ENCODE measurements at regions not wholly inside any gene's neighbourhood (a gene's known extent, or its start where the extent isn't known, plus 50 kb on each side); places are given as distances from the start of the nearest gene placed in this dataset.

DNA sequence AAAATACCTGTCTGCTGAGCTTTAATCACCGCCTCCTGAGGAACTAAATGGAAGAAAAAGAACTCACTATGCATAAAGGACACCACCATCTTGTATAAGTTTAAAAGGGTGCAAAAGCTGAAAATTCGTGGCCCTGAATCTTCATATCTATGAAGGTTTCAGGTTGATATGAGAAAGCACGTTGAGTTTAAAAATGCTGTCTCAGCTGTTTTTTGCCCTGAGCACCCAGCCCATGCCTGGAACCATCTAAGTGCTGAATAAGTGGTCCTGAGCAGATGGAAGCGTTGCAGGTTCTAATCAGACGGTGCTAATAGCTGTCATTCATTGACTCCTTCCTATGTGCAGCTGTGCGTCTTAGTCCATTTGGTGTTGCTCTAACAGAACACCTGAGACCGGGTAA, 467.4 kb downstream of the EIPR1 start:
- Histone ChIP-seq H3K4me3 (no peak overlapping the region), H3K36me3 (ENCODE audit: low read depth) (no peaks in the 10 kb centered on the region), H2AFZ (no peak overlapping the region), H3K27ac (no peak overlapping the region), H3K4me2 (no peak overlapping the region), H3K79me2 (ENCODE audit: low read depth) (no peaks in the 10 kb centered on the region), H3K9me2 (ENCODE audit: insufficient read depth) (no peaks in the 10 kb centered on the region), H3F3A (ENCODE audit: insufficient read depth, low read depth) (no peaks in the 10 kb centered on the region), H3K27me3 (ENCODE audit: insufficient read depth, low read depth) (peaks cover 91% of the 10 kb centered on the region), H3K9me3 (ENCODE audit: insufficient read depth, low read depth) (no peaks in the 10 kb centered on the region; the same call in 1 of the 2 replicates), H4K20me1 (ENCODE audit: insufficient read depth) (no peaks in the 10 kb centered on the region), H3K4me1 (replicated peaks; ENCODE audit: insufficient read depth) (no peaks in the 10 kb centered on the region)
- intact Hi-C loops (cut with micrococcal nuclease; ENCODE audit: unreplicated experiment): no loop called here
- POLR2A ChIA-PET (ENCODE audit: unreplicated experiment): no interaction called here
- CTCF ChIA-PET: no interaction called here
- no peak for TF ChIP-seq EZH2 (IDR thresholded peaks at IDR 0.05; ENCODE audit: low read depth)
- TF ChIP-seq, protein P1, sequence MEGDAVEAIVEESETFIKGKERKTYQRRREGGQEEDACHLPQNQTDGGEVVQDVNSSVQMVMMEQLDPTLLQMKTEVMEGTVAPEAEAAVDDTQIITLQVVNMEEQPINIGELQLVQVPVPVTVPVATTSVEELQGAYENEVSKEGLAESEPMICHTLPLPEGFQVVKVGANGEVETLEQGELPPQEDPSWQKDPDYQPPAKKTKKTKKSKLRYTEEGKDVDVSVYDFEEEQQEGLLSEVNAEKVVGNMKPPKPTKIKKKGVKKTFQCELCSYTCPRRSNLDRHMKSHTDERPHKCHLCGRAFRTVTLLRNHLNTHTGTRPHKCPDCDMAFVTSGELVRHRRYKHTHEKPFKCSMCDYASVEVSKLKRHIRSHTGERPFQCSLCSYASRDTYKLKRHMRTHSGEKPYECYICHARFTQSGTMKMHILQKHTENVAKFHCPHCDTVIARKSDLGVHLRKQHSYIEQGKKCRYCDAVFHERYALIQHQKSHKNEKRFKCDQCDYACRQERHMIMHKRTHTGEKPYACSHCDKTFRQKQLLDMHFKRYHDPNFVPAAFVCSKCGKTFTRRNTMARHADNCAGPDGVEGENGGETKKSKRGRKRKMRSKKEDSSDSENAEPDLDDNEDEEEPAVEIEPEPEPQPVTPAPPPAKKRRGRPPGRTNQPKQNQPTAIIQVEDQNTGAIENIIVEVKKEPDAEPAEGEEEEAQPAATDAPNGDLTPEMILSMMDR (conservative IDR thresholded peaks at IDR 0.05): no peak
- BruUV-seq (replicated peaks): no TSS peak
- no peak for DNase-seq

DNA sequence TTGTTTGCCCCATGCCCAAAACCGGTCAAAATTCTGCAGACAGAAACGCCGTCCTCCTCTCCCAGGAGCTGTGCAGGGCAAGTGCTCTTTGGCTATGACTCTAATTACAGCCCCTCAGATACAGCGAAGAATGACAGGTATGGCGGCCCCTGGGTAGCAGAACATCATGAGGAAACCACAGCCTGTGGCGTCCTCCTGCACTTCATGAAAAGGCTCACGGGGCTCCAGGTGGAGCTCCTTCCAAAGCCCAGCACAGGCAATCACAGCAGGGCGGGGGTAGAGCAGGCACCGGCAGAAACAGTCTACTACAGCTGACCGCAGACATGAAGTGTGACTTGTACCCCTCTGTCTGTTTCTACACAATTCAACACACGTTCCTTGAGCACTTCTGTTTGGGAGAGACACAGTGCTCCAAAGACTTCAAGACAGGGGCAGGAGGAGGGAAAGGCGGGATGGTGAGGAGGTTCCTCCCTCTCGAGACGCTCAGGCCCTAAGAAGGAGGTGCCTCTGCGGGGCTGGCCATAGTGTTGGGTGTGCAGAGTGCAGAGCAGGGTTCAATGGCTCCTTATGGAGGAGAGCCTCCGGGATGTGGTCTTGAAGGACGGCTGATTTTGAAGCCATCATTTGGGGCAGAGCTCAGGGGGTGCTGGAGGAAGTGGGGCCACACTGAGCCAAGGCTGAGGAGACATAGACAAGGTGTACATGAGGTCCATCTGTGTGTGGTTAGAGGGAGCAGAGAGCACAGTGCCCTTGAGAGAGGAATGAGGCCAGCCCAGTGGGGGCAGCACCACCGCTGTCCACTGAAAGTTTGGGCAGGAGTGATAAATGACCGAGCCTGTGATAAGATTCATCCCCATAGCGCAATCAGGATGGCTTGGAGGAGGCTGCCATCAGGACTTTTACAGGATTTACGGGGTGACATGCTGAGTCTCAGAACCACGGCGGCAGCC, 468.3 kb downstream of the EIPR1 start:
- DNase-seq: no peak
- no peaks in the 10 kb centered on the region; the same call in 1 of the 2 replicates for H3K9me3 ChIP-seq (ENCODE audit: insufficient read depth, low read depth)
- H3K4me2 ChIP-seq: no peak overlapping the region
- H3K9me2 ChIP-seq (ENCODE audit: insufficient read depth): no peaks in the 10 kb centered on the region
- no peak overlapping the region for H2AFZ ChIP-seq
- no peaks in the 10 kb centered on the region for H4K20me1 ChIP-seq (ENCODE audit: insufficient read depth)
- peaks cover 91% of the 10 kb centered on the region for H3K27me3 ChIP-seq (ENCODE audit: insufficient read depth, low read depth)
- no peaks in the 10 kb centered on the region for H3K36me3 ChIP-seq (ENCODE audit: low read depth)
- intact Hi-C loops (cut with micrococcal nuclease; ENCODE audit: unreplicated experiment): no loop called here
- no peak overlapping the region for H3K4me3 ChIP-seq
- no peak for TF ChIP-seq EZH2 (IDR thresholded peaks at IDR 0.05; ENCODE audit: low read depth)
- TF ChIP-seq, protein P1 (conservative IDR thresholded peaks at IDR 0.05): no peak
- POLR2A ChIA-PET (ENCODE audit: unreplicated experiment): no interaction called here
- no peak overlapping the region for H3K27ac ChIP-seq
- no peaks in the 10 kb centered on the region for H3F3A ChIP-seq (ENCODE audit: insufficient read depth, low read depth)
- BruUV-seq (replicated peaks): no TSS peak
- no peaks in the 10 kb centered on the region for H3K79me2 ChIP-seq (ENCODE audit: low read depth)
- CTCF ChIA-PET: no interaction called here
- no peaks in the 10 kb centered on the region for H3K4me1 ChIP-seq (replicated peaks; ENCODE audit: insufficient read depth)

DNA sequence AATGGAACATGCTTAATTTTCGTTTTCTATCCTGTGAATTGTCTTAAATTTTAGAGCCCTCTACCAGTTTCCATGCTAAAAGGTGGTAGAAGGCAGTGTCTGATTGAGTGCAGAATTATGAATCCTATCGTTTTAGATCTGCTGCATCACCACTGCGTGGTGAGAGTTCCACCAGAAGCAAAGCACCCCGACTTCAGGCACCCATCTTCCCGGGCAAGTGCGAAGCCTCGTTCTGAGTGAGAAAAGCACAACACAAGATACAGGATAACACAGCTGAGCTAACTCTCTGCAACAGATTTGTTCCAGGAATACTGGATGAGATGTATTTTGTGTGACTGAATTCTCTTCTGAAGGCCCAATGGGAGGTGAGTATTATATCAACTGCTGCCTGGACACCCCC, 471.5 kb downstream of the EIPR1 start:
- no peaks in the 10 kb centered on the region for H3K79me2 ChIP-seq (ENCODE audit: low read depth)
- H3F3A ChIP-seq (ENCODE audit: insufficient read depth, low read depth): no peaks in the 10 kb centered on the region
- H3K36me3 ChIP-seq (ENCODE audit: low read depth): no peaks in the 10 kb centered on the region
- H4K20me1 ChIP-seq (ENCODE audit: insufficient read depth): no peaks in the 10 kb centered on the region
- no peak overlapping the region for H3K27ac ChIP-seq
- no TSS peak for BruUV-seq (replicated peaks)
- no peak overlapping the region for H2AFZ ChIP-seq
- ChIA-PET POLR2A (ENCODE audit: unreplicated experiment) (no interaction called here), CTCF (no interaction called here)
- no peaks in the 10 kb centered on the region; the same call in 1 of the 2 replicates for H3K9me3 ChIP-seq (ENCODE audit: insufficient read depth, low read depth)
- no peak overlapping the region for H3K4me2 ChIP-seq
- no peak for TF ChIP-seq EZH2 (IDR thresholded peaks at IDR 0.05; ENCODE audit: low read depth)
- TF ChIP-seq, protein P1 (conservative IDR thresholded peaks at IDR 0.05): no peak
- no peaks in the 10 kb centered on the region for H3K4me1 ChIP-seq (replicated peaks; ENCODE audit: insufficient read depth)
- DNase-seq: no peak
- intact Hi-C loops (cut with micrococcal nuclease; ENCODE audit: unreplicated experiment): no loop called here
- H3K4me3 ChIP-seq: no peak overlapping the region
- no peaks in the 10 kb centered on the region for H3K9me2 ChIP-seq (ENCODE audit: insufficient read depth)
- peaks cover 90% of the 10 kb centered on the region for H3K27me3 ChIP-seq (ENCODE audit: insufficient read depth, low read depth)

Measured in PC-9 (cell line).